CD4-positive, alpha-beta memory T cell (primary cell): ENCODE measurements at regions not wholly inside any gene's neighbourhood (a gene's known extent, or its start where the extent isn't known, plus 50 kb on each side); places are given as distances from the start of the nearest gene placed in this dataset.

Source experiments
- CTCF ChIA-PET: fragments of 350-600 bp; sonication (Branson Sonifier 250); formaldehyde crosslinking; loops from one replicate; lab custom pipeline; 2021; ENCODE audit warnings: inconsistent platforms; ENCODE audit not compliant: partially characterized antibody; lab: Charles Lee
- POLR2A ChIA-PET: fragments of 350-600 bp; sonication (Branson Sonifier 250); formaldehyde crosslinking; loops from one replicate; lab custom pipeline; 2021; ENCODE audit not compliant: partially characterized antibody; lab: Charles Lee
- DNase-seq, 5 donors: peaks; one replicate each; pipeline versions ENCODE4 v3.0.0 to v3.0.0-alpha.2; 2020 to 2022; ENCODE audit warnings: mixed read lengths in 1 of 5
- H3K27ac ChIP-seq: one replicate; pipeline ENCODE4 v1.7.0; 2013; ENCODE audit warnings: low read depth, low read length
- H3K27me3 ChIP-seq: 2 replicates; pipeline ENCODE4 v1.7.0; 2013; ENCODE audit warnings: mild to moderate bottlenecking, low read length, moderate library complexity; ENCODE audit not compliant: insufficient read depth
- H3K36me3 ChIP-seq: 2 replicates; pipeline ENCODE4 v1.7.0; 2013; ENCODE audit warnings: mild to moderate bottlenecking, low read length, moderate library complexity; ENCODE audit not compliant: insufficient read depth
- H3K4me1 ChIP-seq: 2 replicates; pipeline ENCODE4 v1.7.0; 2013; ENCODE audit warnings: mild to moderate bottlenecking, low read length, moderate library complexity; ENCODE audit not compliant: insufficient read depth
- H3K4me3 ChIP-seq, 2 donors: one replicate each; pipeline ENCODE4 v1.7.0; 2013; ENCODE audit warnings: low read length in 2 of 2, mild to moderate bottlenecking in 1 of 2
- H3K9me3 ChIP-seq, 2 donors: one replicate each; pipeline ENCODE4 v1.7.0; 2013; ENCODE audit warnings: low read length in 2 of 2, control low read depth in 1 of 2; ENCODE audit not compliant: control insufficient read depth in 1 of 2
- H3K27ac Mint-ChIP-seq, 7 donors: one replicate each; pipeline ENCODE4 v1.8.0; 2020 to 2021; ENCODE audit warnings: mixed read lengths in 7 of 7, mild to moderate bottlenecking in 6 of 7, inconsistent platforms in 3 of 7, moderate library complexity in 3 of 7
- H3K27me3 Mint-ChIP-seq, 2 donors: one replicate each; pipeline ENCODE4 v1.8.0; 2020 to 2021; ENCODE audit warnings: mixed read lengths in 2 of 2
- H3K36me3 Mint-ChIP-seq, 2 donors: one replicate each; pipeline ENCODE4 v1.8.0; 2020 to 2021; ENCODE audit warnings: mixed read lengths in 2 of 2, inconsistent platforms in 1 of 2, mild to moderate bottlenecking in 1 of 2
- H3K4me1 Mint-ChIP-seq, 4 donors: one replicate each; pipeline ENCODE4 v1.8.0; 2020 to 2021; ENCODE audit warnings: mixed read lengths in 4 of 4, mild to moderate bottlenecking in 1 of 4
- H3K4me3 Mint-ChIP-seq, 8 donors: one replicate each; pipeline ENCODE4 v1.8.0; 2020 to 2021; ENCODE audit warnings: mixed read lengths in 8 of 8, mild to moderate bottlenecking in 7 of 8, moderate library complexity in 6 of 8, inconsistent platforms in 3 of 8
- H3K9me3 Mint-ChIP-seq, 8 donors: one replicate each; pipeline ENCODE4 v1.8.0; 2020 to 2021; ENCODE audit warnings: mixed read lengths in 8 of 8, mild to moderate bottlenecking in 5 of 8, inconsistent platforms in 3 of 8, moderate library complexity in 1 of 8
- intact Hi-C: fragments of 100-400 bp; cut with micrococcal nuclease; formaldehyde crosslinking; loops from one replicate; pipeline ENCODE4 v1.15.1; 2023

GRCh38 chr5:169494383-169494935, 89.1 kb upstream of the SPDL1 start:
- Mint-ChIP-seq H3K36me3 (no peaks in the 10 kb centered on the region), H3K27me3 (peaks cover 9% of the 10 kb centered on the region in 2 donors), H3K27ac (no peak overlapping the region), H3K4me1 (no peaks in the 10 kb centered on the region), H3K9me3 (peaks cover 0 to 6% (median 0%) of the 10 kb centered on the region in 8 donors), H3K4me3 (no peak overlapping the region)
- no peak for DNase-seq
- Histone ChIP-seq H3K4me1 (no peaks in the 10 kb centered on the region), H3K27me3 (no peaks in the 10 kb centered on the region), H3K27ac (no peak overlapping the region), H3K36me3 (no peaks in the 10 kb centered on the region), H3K4me3 (no peak overlapping the region), H3K9me3 (no peaks in the 10 kb centered on the region)
- intact Hi-C loops, result no loop called here
- ChIA-PET POLR2A (no interaction called here), CTCF (interaction anchor here (0.7 kb wide), 1 partner anchor 1232 kb away, joined by 3 read pairs; no protein-coding TSS in a partner anchor)

GRCh38 chr5:169474226-169474625, 109.3 kb upstream of the SPDL1 start:
- Mint-ChIP-seq H3K4me3 (no peak overlapping the region), H3K27ac (no peak overlapping the region), H3K4me1 (peaks cover 0 to 2% (median 0%) of the 10 kb centered on the region in 4 donors), H3K27me3 (peaks cover 4 to 10% of the 10 kb centered on the region in 2 donors), H3K9me3 (peaks cover 0 to 1% (median 0%) of the 10 kb centered on the region in 8 donors), H3K36me3 (no peaks in the 10 kb centered on the region)
- peaks cover 3% of the 10 kb centered on the region for H3K27me3 ChIP-seq
- no peaks in the 10 kb centered on the region for H3K4me1 ChIP-seq
- no peak for DNase-seq
- POLR2A ChIA-PET, result no interaction called here
- no peaks in the 10 kb centered on the region for H3K9me3 ChIP-seq
- intact Hi-C loops, result loop anchor here (5.0 kb wide), 1 partner anchor 198 kb away; no protein-coding TSS in a partner anchor
- no peak overlapping the region for H3K27ac ChIP-seq
- no peaks in the 10 kb centered on the region for H3K36me3 ChIP-seq
- no peak overlapping the region for H3K4me3 ChIP-seq
- CTCF ChIA-PET, result interaction anchor here (1.4 kb wide), 1 partner anchor 9 kb away, joined by 3 read pairs; no protein-coding TSS in a partner anchor

GRCh38 chr5:169472544-169472943, 111.0 kb upstream of the SPDL1 start:
- no peaks in the 10 kb centered on the region for H3K9me3 ChIP-seq
- no peak overlapping the region for H3K4me3 Mint-ChIP-seq
- peaks cover 0 to 2% (median 0%) of the 10 kb centered on the region in 8 donors for H3K9me3 Mint-ChIP-seq
- peaks cover 3% of the 10 kb centered on the region for H3K27me3 ChIP-seq
- no peak for DNase-seq
- no peaks in the 10 kb centered on the region for H3K4me1 Mint-ChIP-seq
- no peaks in the 10 kb centered on the region for H3K36me3 Mint-ChIP-seq
- H3K36me3 ChIP-seq, result no peaks in the 10 kb centered on the region
- peaks cover 2 to 8% of the 10 kb centered on the region in 2 donors for H3K27me3 Mint-ChIP-seq
- no peaks in the 10 kb centered on the region for H3K4me1 ChIP-seq
- no peak overlapping the region for H3K4me3 ChIP-seq
- CTCF ChIA-PET, result no interaction called here
- H3K27ac ChIP-seq, result no peak overlapping the region
- H3K27ac Mint-ChIP-seq, result no peak overlapping the region
- intact Hi-C loops, result loop anchor here (5.0 kb wide), 1 partner anchor 200 kb away; no protein-coding TSS in a partner anchor
- POLR2A ChIA-PET, result no interaction called here

GRCh38 chr5:169471021-169471420, 112.6 kb upstream of the SPDL1 start:
- ChIA-PET POLR2A (no interaction called here), CTCF (no interaction called here)
- intact Hi-C loops, result loop anchor here (5.0 kb wide), 1 partner anchor 201 kb away; no protein-coding TSS in a partner anchor
- no peak overlapping the region for H3K27ac Mint-ChIP-seq
- H3K4me1 Mint-ChIP-seq, result no peaks in the 10 kb centered on the region
- Histone ChIP-seq H3K4me3 (no peak overlapping the region), H3K27me3 (peaks cover 3% of the 10 kb centered on the region), H3K9me3 (no peaks in the 10 kb centered on the region), H3K27ac (no peak overlapping the region), H3K4me1 (no peaks in the 10 kb centered on the region), H3K36me3 (no peaks in the 10 kb centered on the region)
- no peak overlapping the region for H3K4me3 Mint-ChIP-seq
- peaks cover 2 to 10% of the 10 kb centered on the region in 2 donors for H3K27me3 Mint-ChIP-seq
- no peak for DNase-seq
- H3K36me3 Mint-ChIP-seq, result no peaks in the 10 kb centered on the region
- H3K9me3 Mint-ChIP-seq, result peaks cover 0 to 3% (median under 1%) of the 10 kb centered on the region in 8 donors

GRCh38 chr5:169467041-169467771, 116.4 kb upstream of the SPDL1 start:
- Mint-ChIP-seq H3K4me3 (no peak overlapping the region), H3K36me3 (no peaks in the 10 kb centered on the region), H3K9me3 (peaks cover 0 to 7% (median under 1%) of the 10 kb centered on the region in 8 donors), H3K4me1 (no peaks in the 10 kb centered on the region), H3K27ac (no peak overlapping the region), H3K27me3 (peaks cover 3 to 5% of the 10 kb centered on the region in 2 donors)
- no peak overlapping the region for H3K27ac ChIP-seq
- ChIA-PET CTCF (no interaction called here), POLR2A (no interaction called here)
- no peaks in the 10 kb centered on the region for H3K27me3 ChIP-seq
- intact Hi-C loops, result no loop called here
- no peak for DNase-seq
- no peak overlapping the region for H3K4me3 ChIP-seq
- no peaks in the 10 kb centered on the region for H3K9me3 ChIP-seq
- H3K4me1 ChIP-seq, result no peaks in the 10 kb centered on the region
- H3K36me3 ChIP-seq, result no peaks in the 10 kb centered on the region

GRCh38 chr5:169460896-169461295, 122.7 kb upstream of the SPDL1 start:
- Mint-ChIP-seq H3K27ac (no peak overlapping the region), H3K36me3 (no peaks in the 10 kb centered on the region), H3K27me3 (peaks cover 14 to 21% of the 10 kb centered on the region in 2 donors), H3K4me1 (no peaks in the 10 kb centered on the region), H3K9me3 (peaks cover 0 to 5% (median 0%) of the 10 kb centered on the region in 8 donors), H3K4me3 (no peak overlapping the region)
- H3K9me3 ChIP-seq, result no peaks in the 10 kb centered on the region
- intact Hi-C loops, result no loop called here
- no peaks in the 10 kb centered on the region for H3K4me1 ChIP-seq
- H3K4me3 ChIP-seq, result no peak overlapping the region
- H3K36me3 ChIP-seq, result no peaks in the 10 kb centered on the region
- no peak overlapping the region for H3K27ac ChIP-seq
- CTCF ChIA-PET, result no interaction called here
- H3K27me3 ChIP-seq, result no peaks in the 10 kb centered on the region
- POLR2A ChIA-PET, result no interaction called here
- DNase-seq, result no peak

- CTCF ChIA-PET, result no interaction called here
- DNase-seq, result no peak
- intact Hi-C loops, result no loop called here
- Histone ChIP-seq H3K27ac (no peak overlapping the region), H3K9me3 (no peaks in the 10 kb centered on the region), H3K27me3 (no peaks in the 10 kb centered on the region), H3K4me1 (no peaks in the 10 kb centered on the region), H3K4me3 (no peak overlapping the region), H3K36me3 (no peaks in the 10 kb centered on the region)
- H3K36me3 Mint-ChIP-seq, result no peaks in the 10 kb centered on the region
- no peak overlapping the region for H3K27ac Mint-ChIP-seq
- no peak overlapping the region for H3K4me3 Mint-ChIP-seq
- POLR2A ChIA-PET, result no interaction called here
- peaks cover 15 to 20% of the 10 kb centered on the region in 2 donors for H3K27me3 Mint-ChIP-seq
- no peaks in the 10 kb centered on the region for H3K4me1 Mint-ChIP-seq
- H3K9me3 Mint-ChIP-seq, result peaks cover 0 to 5% (median 0%) of the 10 kb centered on the region in 8 donors
These were observed 123.5 kb upstream of the SPDL1 start for GRCh38 chr5:169460123-169460522.
